ENCODE measurements at regions not wholly inside any gene's neighbourhood (a gene's known extent, or its start where the extent isn't known, plus 50 kb on each side); places are given as distances from the start of the nearest gene placed in this dataset.

GRCh38 chr6:9155836-9156235 lies 720.5 kb upstream of the SLC35B3 start:
- POLR2A ChIA-PET: no interaction called here
- Histone ChIP-seq H2AFZ (ENCODE audit: low read depth, low read length) (no peak overlapping the region), H3K9me1 (replicated peaks; ENCODE audit: control insufficient read depth, extremely low read depth, insufficient read depth, low read length) (no peaks in the 10 kb centered on the region), H3K4me2 (ENCODE audit: insufficient read depth, low read length) (no peak overlapping the region), H3K9me3 (replicated peaks; ENCODE audit: control insufficient read depth, insufficient read depth, low read length) (peaks cover 4% of the 10 kb centered on the region), H3K4me3 (replicated peaks in 1 of 3; ENCODE audit: insufficient read depth in 1 of 3, low read depth in 1 of 3, low read length in 3 of 3) (no peak overlapping the region), H3K36me3 (ENCODE audit: control insufficient read depth in 2 of 2, extremely low read depth in 1 of 2, insufficient read depth in 2 of 2, low read length in 2 of 2) (no peaks in the 10 kb centered on the region), H4K20me1 (replicated peaks; ENCODE audit: control insufficient read depth, extremely low read depth, insufficient read depth, low read length) (no peaks in the 10 kb centered on the region), H3K79me2 (ENCODE audit: control insufficient read depth, insufficient read depth, low read length) (no peaks in the 10 kb centered on the region), H3K27me3 (ENCODE audit: control insufficient read depth in 2 of 2, insufficient read depth in 2 of 2, low read length in 2 of 2) (no peaks in the 10 kb centered on the region), H3K27ac (ENCODE audit: insufficient read depth, low read depth, low read length) (no peak overlapping the region), H3K4me1 (ENCODE audit: control insufficient read depth, extremely low read depth, insufficient read depth, low read length) (no peaks in the 10 kb centered on the region), H3K9ac (replicated peaks; ENCODE audit: extremely low read depth, insufficient read depth, low read length) (no peak overlapping the region)
- TF ChIP-seq EZH2 (IDR thresholded peaks at IDR 0.05; ENCODE audit: borderline replicate concordance, low read depth, low read length, severe bottlenecking) (no peak), POLR2AphosphoS5 (IDR thresholded peaks at IDR 0.05; ENCODE audit: insufficient read depth, low read depth, low read length) (no peak), POLR2A (IDR thresholded peaks at IDR 0.05; ENCODE audit: low read depth, low read length) (no peak), CTCF (IDR thresholded peaks at IDR 0.05; ENCODE audit: extremely low read depth in 1 of 2, insufficient read depth in 1 of 2, low read depth in 1 of 2, low read length in 2 of 2) (no peak), MYC (IDR thresholded peaks at IDR 0.05; ENCODE audit: low read depth, low read length) (no peak), GATA2 (IDR thresholded peaks at IDR 0.05; ENCODE audit: insufficient read depth, insufficient read length, low read depth, low read length) (no peak), FOS (IDR thresholded peaks at IDR 0.05; ENCODE audit: borderline replicate concordance, insufficient read depth, low read length) (no peak), JUN (IDR thresholded peaks at IDR 0.05; ENCODE audit: borderline replicate concordance, insufficient read depth, insufficient read length, low read depth) (no peak)
- TF ChIP-seq, protein P1, sequence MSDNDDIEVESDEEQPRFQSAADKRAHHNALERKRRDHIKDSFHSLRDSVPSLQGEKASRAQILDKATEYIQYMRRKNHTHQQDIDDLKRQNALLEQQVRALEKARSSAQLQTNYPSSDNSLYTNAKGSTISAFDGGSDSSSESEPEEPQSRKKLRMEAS (IDR thresholded peaks at IDR 0.05; ENCODE audit: insufficient read depth, insufficient read length): no peak
- CTCF ChIA-PET: no interaction called here
- intact Hi-C loops (cut with micrococcal nuclease) (no loop called here), dilution Hi-C loops (cut with MboI; ENCODE audit: extremely low pct_ligation_motif_present, low sequenced_read_pairs) (no loop called here)
- FAIRE-seq: no peak
- DNase-seq (ENCODE audit: low read depth, low spot score): no peak
- no TSS peak for BruUV-seq (replicated peaks)
